Gastroesophageal sphincter (tissue), 3 donors: ENCODE measurements at regions not wholly inside any gene's neighbourhood (a gene's known extent, or its start where the extent isn't known, plus 50 kb on each side); places are given as distances from the start of the nearest gene placed in this dataset.

ENCODE experiments used
- EP300 ChIP-seq: sonication (generic); formaldehyde crosslinking; IDR thresholded peaks from one replicate; pipeline ENCODE4 v1.6.1; 2017; ENCODE audit warnings: antibody characterized with exemption, mild to moderate bottlenecking
- POLR2A ChIP-seq, 2 donors: fragments of 450-650 bp; IDR thresholded peaks; one replicate each; pipeline ENCODE4 v1.6.1; 2017; ENCODE audit warnings: antibody characterized with exemption in 2 of 2, mild to moderate bottlenecking in 2 of 2, moderate library complexity in 1 of 2
- TF ChIP-seq, protein P1 (sequence below), 4 experiments: fragments of 200-600 bp in 2 of 4; fragments of 450-650 bp in 2 of 4; sonication (generic) in 1 of 4; IDR thresholded peaks; one replicate each; pipeline ENCODE4 v1.5.1; 2017 to 2019; ENCODE audit warnings: antibody characterized with exemption in 4 of 4, mild to moderate bottlenecking in 2 of 4, moderate library complexity in 2 of 4

DNA sequence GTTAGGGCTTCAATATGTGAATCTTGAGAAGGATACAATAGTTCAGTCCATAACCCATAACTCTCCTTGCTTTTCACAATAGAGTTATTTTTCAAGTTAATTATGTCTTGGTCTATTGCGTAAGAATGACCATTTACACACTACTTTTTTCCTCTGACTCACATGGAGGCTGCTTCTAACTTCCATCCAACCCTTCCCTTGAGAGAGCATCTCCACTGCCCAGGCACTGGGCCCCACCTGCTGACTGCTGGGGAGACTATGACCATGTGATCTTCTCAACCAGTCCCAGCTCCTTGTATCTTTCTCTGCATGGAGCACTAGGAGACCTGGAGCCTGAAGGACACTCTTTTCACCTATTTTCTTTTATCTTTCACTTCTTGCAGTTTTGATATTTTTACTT, 251.5 kb downstream of the GPD2 start:
- TF ChIP-seq POLR2A (IDR thresholded peaks at IDR 0.05) = no peak
- TF ChIP-seq, protein P1, sequence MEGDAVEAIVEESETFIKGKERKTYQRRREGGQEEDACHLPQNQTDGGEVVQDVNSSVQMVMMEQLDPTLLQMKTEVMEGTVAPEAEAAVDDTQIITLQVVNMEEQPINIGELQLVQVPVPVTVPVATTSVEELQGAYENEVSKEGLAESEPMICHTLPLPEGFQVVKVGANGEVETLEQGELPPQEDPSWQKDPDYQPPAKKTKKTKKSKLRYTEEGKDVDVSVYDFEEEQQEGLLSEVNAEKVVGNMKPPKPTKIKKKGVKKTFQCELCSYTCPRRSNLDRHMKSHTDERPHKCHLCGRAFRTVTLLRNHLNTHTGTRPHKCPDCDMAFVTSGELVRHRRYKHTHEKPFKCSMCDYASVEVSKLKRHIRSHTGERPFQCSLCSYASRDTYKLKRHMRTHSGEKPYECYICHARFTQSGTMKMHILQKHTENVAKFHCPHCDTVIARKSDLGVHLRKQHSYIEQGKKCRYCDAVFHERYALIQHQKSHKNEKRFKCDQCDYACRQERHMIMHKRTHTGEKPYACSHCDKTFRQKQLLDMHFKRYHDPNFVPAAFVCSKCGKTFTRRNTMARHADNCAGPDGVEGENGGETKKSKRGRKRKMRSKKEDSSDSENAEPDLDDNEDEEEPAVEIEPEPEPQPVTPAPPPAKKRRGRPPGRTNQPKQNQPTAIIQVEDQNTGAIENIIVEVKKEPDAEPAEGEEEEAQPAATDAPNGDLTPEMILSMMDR (IDR thresholded peaks at IDR 0.05) = no peak
- no peak for TF ChIP-seq EP300
